ENCODE measurements at regions not wholly inside any gene's neighbourhood (a gene's known extent, or its start where the extent isn't known, plus 50 kb on each side); places are given as distances from the start of the nearest gene placed in this dataset.

- Histone ChIP-seq H3K4me1 (no peaks in the 10 kb centered on the region), H3K4me3 (no peak overlapping the region), H3K27me3 (peaks cover 0 to 29% of the 10 kb centered on the region in 2 donors), H3K9me3 (peaks cover 0 to 7% (median 4%) of the 10 kb centered on the region in 3 donors), H3K27ac (no peak overlapping the region), H3K36me3 (no peaks in the 10 kb centered on the region)
- no peak for TF ChIP-seq CTCF (IDR thresholded peaks at IDR 0.05)
- intact Hi-C loops (cut with DNase I; ENCODE audit: low total_unique reads): no loop called here
- no peak for DNase-seq
Measured at GRCh38 chr10:123606955-123607354, 59.2 kb upstream of the GPR26 start.

GRCh38 chr10:123607386-123607785 lies 58.8 kb upstream of the GPR26 start:
- intact Hi-C loops (cut with DNase I; ENCODE audit: low total_unique reads): no loop called here
- Histone ChIP-seq H3K9me3 (peaks cover 0 to 2% (median 0%) of the 10 kb centered on the region in 3 donors), H3K4me1 (no peaks in the 10 kb centered on the region), H3K27me3 (peaks cover 0 to 29% of the 10 kb centered on the region in 2 donors), H3K27ac (no peak overlapping the region), H3K36me3 (no peaks in the 10 kb centered on the region), H3K4me3 (no peak overlapping the region)
- TF ChIP-seq CTCF (IDR thresholded peaks at IDR 0.05): no peak
- no peak for DNase-seq

GRCh38 chr10:123608047-123608446 lies 58.1 kb upstream of the GPR26 start:
- Histone ChIP-seq H3K9me3 (no peaks in the 10 kb centered on the region), H3K36me3 (no peaks in the 10 kb centered on the region), H3K27me3 (peaks cover 0 to 29% of the 10 kb centered on the region in 2 donors), H3K4me3 (no peak overlapping the region), H3K4me1 (no peaks in the 10 kb centered on the region), H3K27ac (no peak overlapping the region)
- no peak for DNase-seq
- intact Hi-C loops (cut with DNase I; ENCODE audit: low total_unique reads): no loop called here
- TF ChIP-seq CTCF (IDR thresholded peaks at IDR 0.05): no peak

- DNase-seq: no peak
- Histone ChIP-seq H3K9me3 (no peaks in the 10 kb centered on the region), H3K36me3 (no peaks in the 10 kb centered on the region), H3K4me1 (no peaks in the 10 kb centered on the region), H3K4me3 (no peak overlapping the region), H3K27ac (no peak overlapping the region), H3K27me3 (peaks cover 0 to 9% of the 10 kb centered on the region in 2 donors)
- no peak for TF ChIP-seq CTCF (IDR thresholded peaks at IDR 0.05)
- intact Hi-C loops (cut with DNase I; ENCODE audit: low total_unique reads): no loop called here
Measured at GRCh38 chr10:123611243-123611642, 54.9 kb upstream of the GPR26 start.

GRCh38 chr10:123611876-123612275 lies 54.3 kb upstream of the GPR26 start:
- TF ChIP-seq CTCF (IDR thresholded peaks at IDR 0.05): no peak
- Histone ChIP-seq H3K4me3 (no peak overlapping the region), H3K27me3 (peaks cover 0 to 6% of the 10 kb centered on the region in 2 donors), H3K36me3 (no peaks in the 10 kb centered on the region), H3K9me3 (no peaks in the 10 kb centered on the region), H3K4me1 (no peaks in the 10 kb centered on the region), H3K27ac (no peak overlapping the region)
- no peak for DNase-seq
- intact Hi-C loops (cut with DNase I; ENCODE audit: low total_unique reads): no loop called here

GRCh38 chr10:123613346-123613850 lies 52.8 kb upstream of the GPR26 start:
- intact Hi-C loops (cut with DNase I; ENCODE audit: low total_unique reads): no loop called here

More at GRCh38 chr10:123613346-123613850, 52.8 kb upstream of the GPR26 start:
- Histone ChIP-seq H3K9me3 (no peaks in the 10 kb centered on the region), H3K27ac (no peak overlapping the region), H3K27me3 (peaks cover 0 to 4% of the 10 kb centered on the region in 2 donors), H3K4me1 (no peaks in the 10 kb centered on the region), H3K36me3 (no peaks in the 10 kb centered on the region), H3K4me3 (no peak overlapping the region)
- no peak for TF ChIP-seq CTCF (IDR thresholded peaks at IDR 0.05)
- DNase-seq: no peak

All from tibial artery (tissue), 4 donors.